ENCODE measurements at regions not wholly inside any gene's neighbourhood (a gene's known extent, or its start where the extent isn't known, plus 50 kb on each side); places are given as distances from the start of the nearest gene placed in this dataset.
"Not testable (repeated sequence)": the region's sequence is repeated elsewhere in the genome, so short reads cannot be mapped to it uniquely, and the experiment has no call there.

DNA sequence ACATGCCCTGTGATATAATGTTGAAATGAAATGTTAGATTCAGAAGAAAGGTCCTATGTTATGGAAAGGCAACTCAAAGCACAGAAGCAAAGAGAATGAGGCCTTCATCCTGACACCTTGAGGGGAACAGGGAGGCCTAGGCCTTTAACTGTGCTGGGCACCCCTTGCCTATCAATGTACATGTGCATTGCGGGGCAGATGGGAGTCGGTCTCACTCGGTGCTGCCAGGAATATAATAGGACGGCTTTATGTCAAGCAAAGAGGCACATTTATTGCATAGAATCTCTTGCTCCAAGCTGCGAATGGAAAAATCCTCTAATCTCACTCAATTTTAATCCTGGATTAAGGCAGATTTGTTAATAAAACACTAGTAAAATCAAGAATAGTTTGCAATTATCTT lies 301.0 kb upstream of the SOX14 start:
- no peak for DNase-seq

DNA sequence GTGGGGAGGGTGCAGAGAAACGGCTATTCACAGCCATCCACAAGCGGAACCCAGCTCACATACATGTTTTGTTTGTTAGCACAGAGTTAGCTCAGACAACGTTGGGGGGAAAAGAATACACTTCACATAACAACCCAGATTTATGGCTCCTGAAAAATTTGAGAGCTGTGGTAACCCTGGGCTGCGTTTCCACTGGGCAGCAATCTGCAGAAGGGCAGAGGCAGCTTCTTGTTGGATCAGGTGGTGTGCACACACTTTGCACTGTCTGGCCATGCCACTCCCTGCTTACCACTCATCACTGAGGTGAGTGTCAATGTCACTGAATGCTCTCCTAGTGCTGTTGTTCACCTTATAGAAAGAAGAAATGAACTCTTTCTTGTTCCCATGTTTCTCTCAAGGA lies 299.8 kb upstream of the SOX14 start:
- no peak for DNase-seq

DNA sequence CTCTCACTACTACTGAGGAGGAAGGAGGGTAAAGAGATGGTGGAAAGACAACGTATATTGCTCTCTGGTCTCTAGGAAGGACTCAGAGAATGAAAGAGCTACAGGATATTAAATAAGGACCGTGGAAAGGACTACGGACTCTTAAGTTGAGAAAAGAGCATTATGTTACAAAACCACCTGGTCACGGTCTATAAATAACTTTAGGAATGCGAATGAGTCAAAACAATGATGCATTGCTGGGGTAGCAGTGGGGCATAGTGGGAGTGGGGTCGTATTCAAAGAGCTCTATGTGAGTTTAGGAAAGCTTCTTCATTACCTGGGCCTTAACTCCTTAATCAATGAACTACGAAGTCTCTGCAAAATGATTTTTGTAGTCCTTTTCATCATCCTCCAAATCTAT lies 295.7 kb upstream of the SOX14 start:
- no peak for DNase-seq

DNA sequence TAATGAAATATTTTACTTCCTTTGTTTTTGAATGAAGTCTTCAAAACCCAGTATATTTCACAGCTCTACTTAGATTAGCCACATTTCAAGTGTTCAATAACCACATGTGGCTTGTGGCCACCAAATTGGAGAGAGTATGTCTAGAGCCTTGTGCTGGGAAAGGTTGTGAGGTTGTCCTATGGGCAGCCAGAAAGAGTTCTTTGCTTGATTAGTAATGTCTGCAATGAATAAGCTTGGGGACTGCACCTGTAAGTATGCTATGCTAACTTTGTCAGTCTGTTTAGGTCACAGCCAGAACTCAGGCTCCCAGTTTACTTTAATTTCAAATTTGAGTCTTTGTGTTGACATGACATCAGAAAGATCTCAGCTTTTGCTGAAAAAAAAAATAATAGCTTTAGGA lies 294.9 kb upstream of the SOX14 start:
- DNase-seq = no peak

DNA sequence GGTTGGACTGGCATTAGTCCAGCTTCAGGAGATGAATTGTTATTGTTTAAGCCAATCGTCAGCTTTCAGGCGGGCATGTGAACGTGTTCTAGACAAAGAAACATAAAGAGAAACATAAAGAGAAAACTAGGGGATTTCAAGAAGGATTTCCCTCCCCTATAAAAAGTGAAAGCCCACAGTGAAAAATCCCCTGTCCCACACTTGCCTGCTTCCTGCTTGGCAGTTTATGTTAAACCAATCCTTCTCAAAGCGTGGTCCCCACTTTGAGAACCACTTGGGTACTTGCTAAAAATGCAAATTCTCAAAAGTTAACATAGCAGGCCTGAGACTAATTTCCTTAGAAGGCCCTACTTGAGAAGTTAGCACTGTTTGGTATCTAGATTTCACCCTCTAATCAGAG lies 293.0 kb upstream of the SOX14 start:
- no peak for DNase-seq

DNA sequence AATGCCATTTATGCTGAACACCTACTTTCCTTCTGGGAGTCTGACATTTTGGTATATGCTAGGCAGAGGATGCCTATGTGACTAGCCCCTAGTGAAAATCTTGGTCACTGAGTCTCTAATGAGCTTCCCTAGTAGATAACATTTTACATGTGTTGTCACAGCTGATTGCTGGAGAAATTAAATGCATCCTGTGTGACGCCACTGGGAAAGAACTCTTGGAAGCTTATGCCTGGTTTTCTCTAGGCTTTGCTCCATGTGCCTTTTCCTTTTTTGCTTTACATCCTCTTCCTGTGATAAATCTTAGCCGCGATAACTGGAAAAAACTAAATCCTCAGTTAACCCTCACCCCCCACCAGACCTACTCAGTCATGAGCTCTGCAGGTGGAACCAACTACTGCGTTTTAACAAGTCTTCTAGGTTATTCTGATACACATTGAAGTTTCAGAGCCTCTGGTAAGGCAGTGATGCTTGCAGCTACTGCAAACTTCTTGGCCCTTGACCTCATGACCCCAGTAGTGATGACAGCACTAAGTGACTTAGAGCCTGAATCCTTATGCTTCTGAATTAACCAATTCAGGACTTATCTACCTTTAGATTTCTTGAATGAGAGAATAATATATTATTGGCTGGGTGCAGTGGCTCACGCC lies 292.4 kb upstream of the SOX14 start:
- no peak for DNase-seq

DNA sequence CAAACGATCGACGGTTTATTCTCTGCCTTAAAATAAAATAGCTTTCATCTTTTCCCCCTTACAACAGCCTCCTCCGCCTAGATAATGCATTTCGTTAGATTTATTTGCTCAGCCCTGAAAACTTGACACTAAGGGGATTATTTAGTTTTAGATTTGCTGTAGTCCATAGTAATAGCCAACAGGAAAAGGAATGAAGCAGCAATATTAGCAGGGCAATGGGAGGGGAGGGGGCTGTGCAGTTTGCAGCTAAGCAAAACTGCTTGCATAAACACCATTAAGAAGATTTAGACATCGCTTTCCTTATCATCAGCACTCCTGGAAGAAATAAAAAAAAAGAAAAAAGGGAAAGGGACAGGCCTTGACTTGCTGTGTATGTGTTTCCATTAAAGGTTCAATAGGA lies 286.5 kb upstream of the SOX14 start:
- DNase-seq = no peak

DNA sequence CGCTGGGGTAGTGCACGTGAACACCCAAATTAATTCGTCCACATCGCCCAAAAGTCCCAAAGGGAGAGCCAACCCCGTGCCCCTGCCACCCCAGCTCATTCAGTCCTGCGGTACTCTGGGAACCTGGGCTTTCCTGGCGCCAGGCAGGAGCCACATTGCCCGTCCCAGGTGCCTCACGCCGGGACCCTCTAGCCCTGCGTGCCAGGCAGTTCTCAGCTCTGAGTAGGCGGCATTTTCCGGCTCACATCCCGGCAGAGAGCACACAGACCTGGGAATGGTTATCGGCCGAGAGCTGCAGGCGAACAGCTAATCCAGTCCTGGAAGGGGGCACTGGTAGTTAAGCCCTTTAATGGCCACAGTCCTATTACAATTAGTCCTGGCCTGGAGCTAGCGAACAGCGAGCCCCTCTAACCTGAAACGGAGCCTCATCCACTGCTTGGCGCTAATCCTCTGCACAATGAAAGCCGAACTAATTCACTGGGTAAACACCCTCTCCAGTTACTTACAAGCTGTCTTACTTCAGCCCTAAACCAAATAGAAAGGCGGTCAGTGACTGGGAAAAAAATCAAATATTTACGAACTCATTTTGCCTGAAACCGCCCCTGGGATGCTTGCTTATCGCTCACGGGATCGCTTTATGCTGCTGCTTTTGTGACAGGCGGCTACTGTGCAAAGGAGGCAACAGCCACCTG lies 254.6 kb upstream of the SOX14 start:
- no peak for DNase-seq

DNA sequence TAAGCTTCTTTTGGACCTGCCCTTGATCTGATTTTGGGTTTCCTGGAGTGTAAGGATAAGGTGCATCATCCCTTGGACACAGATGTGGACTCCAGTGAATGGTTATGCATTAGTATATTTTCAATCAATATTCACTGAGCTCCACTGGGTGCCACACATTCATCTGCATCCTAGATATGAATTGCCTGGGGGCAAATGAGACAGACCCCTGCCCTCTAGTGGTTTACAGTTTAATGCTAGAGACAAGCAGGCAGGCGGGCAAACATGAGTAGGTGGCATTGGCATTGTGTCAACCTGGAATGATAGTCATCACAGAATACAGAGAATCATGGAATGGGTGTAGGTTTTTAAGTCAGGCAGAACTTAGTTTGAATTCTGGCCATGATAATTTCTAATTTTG lies 252.5 kb upstream of the SOX14 start:
- no peak for DNase-seq

DNA sequence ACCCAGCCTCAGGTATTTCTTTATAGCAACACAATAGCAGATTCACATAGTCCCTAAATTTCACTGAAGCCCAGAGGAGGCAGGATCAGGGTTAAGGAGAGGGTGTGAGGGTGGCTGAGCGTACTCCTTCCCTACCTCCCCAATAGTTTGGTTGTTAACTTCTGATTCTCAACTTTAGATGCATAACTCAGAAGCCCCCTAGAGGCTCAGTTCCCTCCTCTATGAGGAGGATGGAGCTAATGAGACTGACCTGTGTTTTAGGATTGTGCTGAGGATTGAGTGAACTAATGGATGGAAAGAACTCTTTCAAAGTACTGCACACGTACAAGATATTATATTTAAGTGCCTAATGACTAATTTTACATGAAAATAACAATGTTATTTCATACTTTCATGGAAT lies 249.3 kb upstream of the SOX14 start:
- no peak for DNase-seq

DNA sequence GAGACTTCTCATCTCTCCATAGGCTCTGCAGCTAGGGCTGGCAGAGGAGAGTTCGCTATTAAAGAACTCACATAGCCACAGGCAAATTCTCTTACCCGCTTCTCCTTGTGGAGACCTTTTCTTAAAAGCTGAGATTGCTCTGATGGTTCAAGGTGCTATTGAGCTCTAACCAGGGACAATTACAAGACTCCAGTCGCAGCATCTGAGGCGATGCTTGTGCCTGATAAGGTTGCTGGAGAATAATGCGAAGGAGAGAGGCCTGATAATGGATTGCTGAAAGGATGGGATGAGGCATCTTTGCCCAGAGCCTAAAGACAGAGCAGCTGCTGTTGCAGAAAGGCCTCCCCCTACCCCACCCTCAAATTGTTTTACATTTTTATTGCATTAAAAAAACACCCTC lies 244.5 kb upstream of the SOX14 start:
- no peak for DNase-seq

DNA sequence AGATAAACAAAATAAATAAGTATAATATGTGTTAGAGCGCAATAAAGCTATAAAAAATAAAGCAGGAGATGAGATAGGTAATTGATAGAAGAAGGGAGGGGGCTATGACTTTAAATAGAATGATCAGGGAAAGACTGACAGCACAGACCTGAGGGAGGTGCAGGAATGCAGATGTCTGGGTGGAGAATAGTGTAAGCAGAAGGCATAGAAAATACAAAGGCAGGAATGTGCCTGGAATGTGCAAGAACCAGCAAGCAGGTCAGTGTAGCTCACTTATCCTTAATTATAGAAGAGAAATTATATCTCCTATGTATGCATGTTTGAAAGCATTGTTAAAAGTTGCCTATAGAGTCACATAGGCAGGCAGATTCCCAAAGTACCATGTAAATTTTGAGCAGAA lies 239.4 kb upstream of the SOX14 start:
- DNase-seq = no peak

DNA sequence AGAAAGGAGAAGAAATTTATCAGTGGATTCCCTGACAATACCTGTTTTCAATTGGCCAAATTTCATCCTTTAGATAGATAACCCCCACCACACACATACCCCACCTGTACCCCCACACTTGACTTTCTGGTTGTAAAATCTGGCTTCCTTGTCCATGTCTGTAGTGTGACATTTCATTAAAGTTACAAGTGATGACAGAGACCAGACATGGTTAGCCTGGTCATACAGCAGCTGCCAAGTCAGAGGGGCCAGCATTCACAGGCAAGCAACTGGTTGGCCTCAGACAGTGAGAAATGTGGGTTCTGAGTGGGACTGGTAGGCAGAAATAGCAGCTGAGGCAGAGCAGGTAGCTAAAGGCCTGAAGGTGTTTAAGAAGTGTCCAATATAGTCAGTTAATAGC lies 238.6 kb upstream of the SOX14 start:
- DNase-seq = no peak

DNA sequence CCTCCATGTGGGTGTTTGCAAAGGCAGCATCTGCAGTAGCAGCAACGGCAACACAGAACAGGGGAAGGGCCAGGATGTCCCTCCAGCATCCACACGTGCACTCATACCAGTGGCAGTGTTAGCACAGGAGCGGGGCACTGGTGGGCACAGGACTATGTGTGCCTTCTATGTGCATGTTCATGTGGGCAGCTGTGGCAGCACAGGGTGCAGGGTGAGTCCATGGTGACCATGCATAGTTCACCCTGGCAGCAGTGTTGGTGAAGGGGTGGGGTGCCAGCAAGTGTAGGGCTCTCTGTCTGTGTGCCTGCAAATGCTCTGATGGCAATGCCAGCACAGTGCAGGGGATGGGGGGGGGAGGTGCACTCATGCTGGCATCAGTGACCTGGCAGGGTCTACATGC lies 222.1 kb upstream of the SOX14 start:
- DNase-seq = no peak

DNA sequence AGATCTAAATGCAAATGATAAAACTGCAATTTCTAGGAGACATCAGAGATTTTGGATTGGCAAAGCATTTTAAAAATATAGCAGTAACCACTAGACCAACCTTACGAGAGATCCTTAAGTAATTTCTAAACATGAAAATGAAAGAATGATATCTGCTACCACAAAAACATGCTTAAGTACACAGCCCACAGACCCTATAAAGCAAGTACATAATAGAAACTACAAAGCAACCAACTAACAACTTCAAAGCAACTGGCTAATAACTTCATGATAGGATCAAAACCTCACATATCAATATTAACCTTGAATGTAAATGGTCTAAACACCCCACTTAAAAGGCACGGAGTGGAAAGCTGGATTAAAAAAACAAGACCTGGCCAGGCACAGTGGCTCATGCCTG lies 209.9 kb upstream of the SOX14 start:
- DNase-seq = no peak

DNA sequence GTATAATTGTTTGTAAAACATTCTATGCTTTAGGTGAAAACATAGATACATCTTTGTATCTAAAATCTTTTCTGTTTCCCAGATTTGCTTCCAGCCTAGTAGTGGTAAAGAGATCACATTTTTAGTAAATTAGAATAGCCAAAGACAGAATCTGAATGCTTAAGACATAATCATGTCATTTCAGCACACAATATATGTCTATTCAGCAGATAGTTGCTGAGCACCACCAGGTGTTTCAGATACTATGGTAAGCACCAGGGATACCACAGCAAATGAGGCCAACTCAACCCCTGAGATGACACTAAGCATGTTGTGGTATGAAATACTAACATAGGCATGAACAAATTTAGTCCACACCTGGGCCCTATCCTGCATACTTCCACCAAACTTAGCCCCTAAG lies 195.2 kb upstream of the SOX14 start:
- DNase-seq = no peak

DNA sequence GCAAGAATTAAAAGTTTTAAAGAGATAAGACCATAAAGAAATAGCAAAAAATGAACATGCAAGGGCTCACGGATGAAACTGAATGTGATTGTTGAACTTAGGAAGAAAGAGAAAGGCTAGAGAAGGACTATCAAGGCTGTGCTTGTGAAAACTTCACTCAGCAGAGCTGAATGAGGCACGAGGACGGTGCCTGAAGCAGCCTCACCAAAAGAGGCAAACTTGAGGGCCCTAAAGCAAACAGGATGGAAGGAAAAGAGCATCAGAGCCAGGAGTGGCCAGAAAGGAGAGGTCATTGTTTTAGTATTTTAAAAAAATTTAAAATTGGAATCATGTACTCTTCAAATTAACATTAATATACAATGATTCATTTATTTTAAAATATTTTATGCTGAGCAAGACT lies 191.2 kb upstream of the SOX14 start:
- no peak for DNase-seq

DNA sequence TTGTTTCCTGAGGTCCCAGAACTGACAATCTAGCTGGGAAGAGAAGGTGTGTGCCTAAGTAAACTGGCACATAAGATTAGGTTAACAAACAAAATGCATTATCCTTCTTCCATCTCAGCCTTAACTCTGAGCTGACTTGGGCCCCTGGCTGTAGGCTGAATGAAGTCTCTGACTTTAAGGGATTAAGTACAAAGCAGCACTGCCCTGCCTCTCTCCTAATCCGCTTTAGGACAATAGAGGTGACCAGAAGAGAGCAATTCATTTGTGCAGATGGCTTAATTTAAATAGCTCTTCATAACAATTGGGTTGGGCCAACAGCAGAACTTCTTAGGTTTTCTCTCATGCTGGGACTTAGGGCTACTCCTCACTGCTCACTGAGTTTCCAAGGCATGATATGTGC lies 181.6 kb upstream of the SOX14 start:
- no peak for DNase-seq

DNA sequence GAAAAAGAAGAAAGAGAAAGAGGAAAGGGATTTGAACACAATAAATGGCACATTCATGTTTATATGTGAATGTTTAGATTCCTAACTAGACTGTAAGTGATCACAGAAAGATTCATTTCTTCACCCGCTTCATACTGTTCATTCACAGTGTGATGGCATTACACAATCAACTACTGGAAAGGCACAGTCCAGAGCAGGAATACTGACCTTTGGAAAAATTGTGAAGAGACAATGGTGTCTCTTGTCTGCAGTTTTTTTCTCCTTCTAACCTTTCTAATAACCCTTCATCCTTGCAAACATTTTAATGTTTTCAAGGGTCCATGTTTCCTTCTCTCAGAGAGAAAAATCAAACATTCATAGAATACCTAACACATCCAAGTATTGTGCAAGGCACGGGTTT lies 180.9 kb upstream of the SOX14 start:
- DNase-seq = no peak

DNA sequence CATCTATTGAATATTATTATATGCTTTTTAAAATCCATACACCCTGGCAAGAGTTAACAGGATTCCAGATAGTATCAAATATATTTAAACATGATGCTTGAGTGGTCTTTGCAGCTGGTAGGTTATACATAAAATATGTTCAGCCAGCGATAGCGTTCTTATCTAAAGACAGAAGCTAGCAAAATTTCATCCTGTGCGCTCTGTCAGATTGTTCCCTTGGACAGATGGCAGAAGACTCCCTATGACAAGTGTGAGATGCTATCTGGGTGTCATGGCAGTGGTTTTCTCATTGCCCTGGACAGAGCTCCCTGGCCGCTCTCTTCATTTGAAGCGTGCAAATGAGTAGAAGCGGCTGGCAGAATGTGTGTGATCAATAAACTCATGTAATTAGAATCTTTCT lies 175.2 kb upstream of the SOX14 start:
- no peak for DNase-seq

DNA sequence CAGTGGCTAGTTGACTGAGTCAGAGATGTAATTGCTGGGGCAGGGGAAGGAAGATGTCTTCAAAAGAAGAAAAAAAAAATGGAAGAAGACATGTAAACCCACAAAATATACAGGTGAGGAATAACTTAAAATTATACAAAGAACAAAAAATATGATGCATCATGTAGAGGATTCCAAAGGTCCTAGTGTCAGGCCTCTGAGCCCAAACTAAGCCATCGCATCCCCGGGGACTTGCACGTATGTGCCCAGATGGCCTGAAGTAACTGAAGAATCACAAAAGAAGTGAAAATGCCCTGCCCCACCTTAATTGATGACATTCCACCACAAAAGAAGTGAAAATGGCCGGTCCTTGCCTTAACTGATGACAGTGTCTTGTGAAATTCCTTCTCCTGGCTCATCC lies 168.7 kb upstream of the SOX14 start:
- DNase-seq = not testable (repeated sequence)

DNA sequence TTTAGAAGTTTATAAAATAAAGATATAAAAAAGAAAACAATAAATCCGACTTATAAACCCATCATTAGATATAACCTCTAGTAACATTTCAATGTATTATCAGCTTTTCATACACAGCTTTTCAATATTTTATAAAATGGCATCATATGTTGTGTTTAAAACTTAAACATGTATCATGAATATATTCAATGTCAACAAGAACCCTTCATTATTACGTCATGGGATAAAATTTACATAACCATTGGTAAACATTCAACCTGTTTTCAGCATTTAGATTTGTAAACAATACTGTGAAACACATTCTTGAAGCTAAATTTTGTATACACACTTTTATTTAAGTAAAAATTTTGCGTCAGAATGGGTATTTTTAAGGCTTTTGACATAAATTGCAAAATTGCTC lies 153.4 kb upstream of the SOX14 start:
- DNase-seq = no peak

DNA sequence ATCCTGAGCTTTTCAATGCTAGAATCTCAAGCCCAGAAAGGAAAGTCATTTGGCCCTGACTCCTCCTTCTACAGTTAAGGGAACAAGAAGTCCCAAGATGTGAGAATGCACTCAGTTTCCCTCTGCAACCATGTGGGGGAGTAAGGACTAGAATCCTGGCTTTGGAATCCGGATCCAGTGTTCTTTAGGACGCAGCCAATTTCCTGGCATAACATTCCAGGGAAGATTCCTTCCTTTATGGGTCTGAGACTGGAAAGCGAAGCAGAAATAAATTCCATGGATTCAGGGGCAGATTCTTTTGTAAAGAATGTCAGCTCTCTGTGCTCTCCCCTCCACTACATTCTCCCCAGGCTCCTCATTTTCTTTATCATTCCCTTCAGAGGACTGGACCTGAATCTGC lies 151.8 kb upstream of the SOX14 start:
- no peak for DNase-seq

DNA sequence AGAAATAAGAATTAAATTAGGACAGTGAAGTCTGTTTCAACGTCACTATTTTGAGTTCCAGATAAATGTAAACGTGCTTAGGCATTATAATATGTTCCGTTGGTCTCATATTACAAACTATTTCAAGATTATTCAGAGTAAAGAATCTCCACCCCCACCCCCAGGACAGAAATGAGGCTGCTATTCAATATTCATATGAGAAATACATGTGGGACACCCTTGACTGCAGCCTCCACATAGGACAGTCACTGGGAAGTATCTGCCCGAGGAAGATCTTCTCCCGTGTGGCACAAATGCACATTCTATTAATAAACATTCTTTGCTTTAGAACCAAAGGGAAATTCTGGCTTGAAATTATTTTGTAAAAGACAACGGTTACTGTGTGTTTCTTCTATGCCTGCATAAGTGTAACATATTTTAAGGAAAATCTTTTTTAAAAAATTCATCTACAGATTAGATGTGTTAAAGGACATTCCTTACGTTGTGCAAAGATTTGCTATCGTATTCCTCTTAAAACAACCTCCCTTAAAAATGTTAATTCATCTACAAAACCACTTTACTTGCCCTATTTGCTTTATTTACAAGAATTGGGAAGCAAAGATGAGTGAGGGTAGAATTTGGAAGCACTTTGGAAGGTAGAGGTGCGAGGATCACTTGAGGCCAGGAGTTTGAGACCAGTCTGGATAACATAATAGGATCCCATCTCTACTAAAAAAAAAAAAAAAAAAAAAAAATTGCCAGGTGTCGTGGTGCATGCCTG lies 148.3 kb upstream of the SOX14 start:
- DNase-seq = no peak

Data from hematopoietic multipotent progenitor cell treated with erythropoietin and hydrocortisone succinate and interleukin-3 and kit ligand, for 8 days (in vitro differentiated cells).